ENCODE measurements at regions not wholly inside any gene's neighbourhood (a gene's known extent, or its start where the extent isn't known, plus 50 kb on each side); places are given as distances from the start of the nearest gene placed in this dataset.
A peak's percentile ranks its signal among the peaks of the same experiment; 100 is the strongest.

GRCh38 chr12:91383099-91383498 lies 200.5 kb upstream of the DCN start:
- H3K4me3 ChIP-seq (ENCODE audit: low read depth, low read length): no peak overlapping the region
- no peak for DNase-seq (ENCODE audit: low read depth)
- TF ChIP-seq CTCF (conservative IDR thresholded peaks at IDR 0.05; ENCODE audit: low read depth, low read length): no peak

GRCh38 chr12:91382081-91382543 lies 199.5 kb upstream of the DCN start:
- peak; percentile 44 for DNase-seq (ENCODE audit: low read depth)
- H3K4me3 ChIP-seq (ENCODE audit: low read depth, low read length): peak overlapping the region; percentile 53
- peak; percentile 97 for TF ChIP-seq CTCF (conservative IDR thresholded peaks at IDR 0.05; ENCODE audit: low read depth, low read length)

- no peak for TF ChIP-seq CTCF (conservative IDR thresholded peaks at IDR 0.05; ENCODE audit: low read depth, low read length)
- peak; percentile 93 for DNase-seq (ENCODE audit: low read depth)
- peak overlapping the region; percentile 53 for H3K4me3 ChIP-seq (ENCODE audit: low read depth, low read length)
Observed at GRCh38 chr12:91381309-91381804, 198.7 kb upstream of the DCN start.

GRCh38 chr12:91380631-91381030 lies 198.0 kb upstream of the DCN start:
- H3K4me3 ChIP-seq (ENCODE audit: low read depth, low read length): no peak overlapping the region
- no peak for DNase-seq (ENCODE audit: low read depth)
- no peak for TF ChIP-seq CTCF (conservative IDR thresholded peaks at IDR 0.05; ENCODE audit: low read depth, low read length)

- no peak for DNase-seq (ENCODE audit: low read depth)
- no peak for TF ChIP-seq CTCF (conservative IDR thresholded peaks at IDR 0.05; ENCODE audit: low read depth, low read length)
- H3K4me3 ChIP-seq (ENCODE audit: low read depth, low read length): no peak overlapping the region
Observed at GRCh38 chr12:91379051-91379775, 196.6 kb upstream of the DCN start.

- TF ChIP-seq CTCF (conservative IDR thresholded peaks at IDR 0.05; ENCODE audit: low read depth, low read length): no peak
- DNase-seq (ENCODE audit: low read depth): no peak
- H3K4me3 ChIP-seq (ENCODE audit: low read depth, low read length): no peak overlapping the region
Observed at GRCh38 chr12:91377436-91377835, 194.8 kb upstream of the DCN start.

GRCh38 chr12:91373086-91373485 lies 190.5 kb upstream of the DCN start:
- H3K4me3 ChIP-seq (ENCODE audit: low read depth, low read length): no peak overlapping the region
- TF ChIP-seq CTCF (conservative IDR thresholded peaks at IDR 0.05; ENCODE audit: low read depth, low read length): no peak
- no peak for DNase-seq (ENCODE audit: low read depth)
